ENCODE measurements at regions not wholly inside any gene's neighbourhood (a gene's known extent, or its start where the extent isn't known, plus 50 kb on each side); places are given as distances from the start of the nearest gene placed in this dataset.
"Not testable (repeated sequence)": the region's sequence is repeated elsewhere in the genome, so short reads cannot be mapped to it uniquely, and the experiment has no call there.

DNA sequence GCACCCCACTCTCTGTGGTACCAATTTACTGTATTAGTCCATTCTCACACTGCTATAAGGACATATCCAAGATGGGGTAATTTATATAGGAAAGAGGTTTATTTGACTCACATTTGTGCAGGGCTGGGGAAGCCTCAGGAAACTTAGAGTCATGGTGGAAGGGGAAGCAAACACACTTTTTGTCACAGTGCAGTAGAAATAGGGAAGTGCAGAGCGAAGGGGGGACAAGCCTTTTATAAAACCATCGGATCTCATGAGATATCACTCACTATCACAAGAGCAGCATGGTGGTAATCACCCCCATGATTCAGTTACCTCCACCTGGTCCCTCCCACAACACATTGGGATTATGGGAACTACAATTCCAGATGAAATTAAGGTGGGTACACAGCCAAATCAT is 766.9 kb upstream of the PCDH10 start:
- no peaks in the 10 kb centered on the region for H3K9me3 ChIP-seq (ENCODE audit: control insufficient read depth, low read length, poor library complexity, severe bottlenecking)
- Mint-ChIP-seq H3K27ac (no peak overlapping the region), H3K36me3 (ENCODE audit: low read depth) (no peaks in the 10 kb centered on the region), H3K4me3 (no peak overlapping the region), H3K4me1 (no peaks in the 10 kb centered on the region), H3K27me3 (no peaks in the 10 kb centered on the region)
- DNase-seq, result no peak
- no peak for ATAC-seq

DNA sequence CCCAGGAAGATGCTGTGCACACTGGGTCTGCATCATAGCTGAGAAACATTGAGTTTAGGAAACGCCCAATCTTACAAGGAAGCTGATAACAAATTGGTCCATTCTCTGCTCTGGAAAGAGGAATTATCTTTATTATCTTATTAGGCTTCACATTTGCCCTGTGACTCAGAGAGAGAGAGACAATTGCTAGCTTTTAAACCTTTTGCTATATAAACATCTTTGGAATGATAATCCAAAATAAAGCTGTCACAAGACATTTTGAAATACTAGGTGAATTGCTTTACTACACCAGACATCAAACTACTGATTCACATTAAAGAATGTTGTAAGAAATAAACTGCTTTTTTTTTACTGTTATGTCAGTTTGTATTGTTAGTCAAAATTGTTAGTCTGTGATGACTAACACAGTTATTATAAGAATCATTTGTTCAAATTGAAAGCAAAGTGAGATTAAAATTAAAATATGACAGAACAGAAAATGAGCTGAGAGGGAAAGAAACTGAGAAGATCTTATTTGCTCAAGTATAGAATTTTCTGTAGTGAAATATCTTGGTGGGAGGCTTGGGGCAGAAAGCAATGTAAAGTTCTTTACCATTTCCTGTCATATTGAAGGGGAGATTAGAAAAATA is 765.4 kb upstream of the PCDH10 start:
- DNase-seq (no peak), ATAC-seq (no peak)
- Mint-ChIP-seq H3K4me1 (no peaks in the 10 kb centered on the region), H3K36me3 (ENCODE audit: low read depth) (no peaks in the 10 kb centered on the region), H3K27me3 (no peaks in the 10 kb centered on the region), H3K4me3 (no peak overlapping the region), H3K27ac (no peak overlapping the region)
- H3K9me3 ChIP-seq (ENCODE audit: control insufficient read depth, low read length, poor library complexity, severe bottlenecking), result no peaks in the 10 kb centered on the region

DNA sequence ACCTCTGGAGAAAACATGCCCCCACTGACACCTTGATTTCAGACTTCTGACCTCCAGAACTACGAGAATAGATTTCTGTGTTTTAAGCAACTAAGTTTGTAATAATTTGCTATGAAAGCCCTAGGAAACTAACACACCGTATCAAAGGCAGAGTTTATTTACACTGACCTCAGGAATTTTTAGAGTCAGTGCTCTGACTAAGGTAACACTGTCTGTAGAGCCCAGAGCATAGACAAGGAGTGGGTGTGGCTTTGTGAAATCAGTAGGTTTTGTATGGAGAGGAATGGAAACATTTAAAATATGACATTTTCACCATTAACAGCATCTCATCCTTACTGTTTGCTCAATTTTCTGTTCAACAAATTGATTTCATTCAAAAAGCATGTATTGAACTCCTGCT is 764.4 kb upstream of the PCDH10 start:
- H3K4me1 Mint-ChIP-seq, result no peaks in the 10 kb centered on the region
- H3K4me3 Mint-ChIP-seq, result no peak overlapping the region
- DNase-seq (no peak), ATAC-seq (no peak)
- H3K9me3 ChIP-seq (ENCODE audit: control insufficient read depth, low read length, poor library complexity, severe bottlenecking), result no peaks in the 10 kb centered on the region
- no peaks in the 10 kb centered on the region for H3K27me3 Mint-ChIP-seq
- no peaks in the 10 kb centered on the region for H3K36me3 Mint-ChIP-seq (ENCODE audit: low read depth)
- H3K27ac Mint-ChIP-seq, result no peak overlapping the region

DNA sequence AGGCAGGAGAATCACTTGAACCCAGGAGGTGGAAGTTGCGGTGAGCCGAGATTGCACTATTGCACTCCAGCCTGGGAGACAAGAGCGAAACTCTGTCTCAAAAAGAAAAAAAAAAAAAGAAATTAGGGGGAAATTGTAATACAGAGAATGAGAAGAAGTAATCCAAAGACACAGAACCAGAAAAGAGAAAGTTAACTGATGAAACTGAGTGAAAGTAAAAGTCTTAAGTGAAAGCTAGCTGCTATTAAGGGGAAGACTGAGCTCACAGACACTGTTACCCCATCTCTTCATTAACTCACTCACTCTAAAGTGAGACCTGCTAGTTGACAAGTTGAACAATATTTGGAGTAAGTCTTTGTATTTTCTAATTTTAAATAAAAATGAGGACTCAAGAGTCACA is 763.0 kb upstream of the PCDH10 start:
- no peaks in the 10 kb centered on the region for H3K27me3 Mint-ChIP-seq
- H3K27ac Mint-ChIP-seq, result no peak overlapping the region
- DNase-seq (no peak), ATAC-seq (no peak)
- H3K9me3 ChIP-seq (ENCODE audit: control insufficient read depth, low read length, poor library complexity, severe bottlenecking), result no peaks in the 10 kb centered on the region
- no peaks in the 10 kb centered on the region for H3K4me1 Mint-ChIP-seq
- no peak overlapping the region for H3K4me3 Mint-ChIP-seq
- no peaks in the 10 kb centered on the region for H3K36me3 Mint-ChIP-seq (ENCODE audit: low read depth)

DNA sequence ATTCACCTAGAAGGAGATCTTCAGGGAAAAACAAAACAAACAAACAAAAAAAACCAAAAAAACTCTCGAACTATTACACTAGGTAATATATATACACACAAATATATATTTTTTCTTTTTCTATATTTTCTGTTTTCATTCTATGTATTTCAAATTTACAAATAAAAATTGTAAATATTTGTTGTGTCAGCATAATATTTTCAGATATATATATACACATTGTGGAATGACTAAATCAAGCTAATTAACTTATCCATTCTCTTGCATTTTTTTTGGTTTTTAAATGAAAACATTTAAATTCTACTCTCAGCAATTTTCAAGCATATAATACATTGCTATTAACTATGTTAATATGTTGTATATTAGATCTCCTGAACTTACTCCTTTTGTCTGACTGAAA is 762.0 kb upstream of the PCDH10 start:
- Mint-ChIP-seq H3K27me3 (no peaks in the 10 kb centered on the region), H3K27ac (no peak overlapping the region), H3K36me3 (ENCODE audit: low read depth) (no peaks in the 10 kb centered on the region), H3K4me3 (no peak overlapping the region), H3K4me1 (no peaks in the 10 kb centered on the region)
- ATAC-seq (no peak), DNase-seq (no peak)
- H3K9me3 ChIP-seq (ENCODE audit: control insufficient read depth, low read length, poor library complexity, severe bottlenecking), result no peaks in the 10 kb centered on the region

DNA sequence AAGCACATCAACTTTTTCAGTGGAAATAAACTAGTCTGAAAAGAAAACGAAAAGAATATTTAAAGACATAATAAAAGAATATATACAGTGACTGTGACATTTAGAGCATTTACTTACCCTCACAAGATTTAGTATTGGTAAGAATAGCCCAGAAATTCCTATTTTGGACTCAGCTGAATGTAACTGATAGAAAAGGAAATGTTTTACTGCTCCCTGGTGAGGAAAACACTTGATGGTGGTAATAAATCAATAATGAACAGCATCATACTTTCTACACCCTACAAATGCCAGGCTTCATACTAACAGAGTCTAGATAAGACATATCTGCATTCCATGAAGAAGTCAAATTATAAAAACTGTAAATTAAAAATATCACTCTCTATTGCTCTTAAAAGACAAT is 753.5 kb upstream of the PCDH10 start:
- ATAC-seq (no peak), DNase-seq (no peak)
- H3K27me3 Mint-ChIP-seq, result no peaks in the 10 kb centered on the region
- no peak overlapping the region for H3K27ac Mint-ChIP-seq
- no peak overlapping the region for H3K4me3 Mint-ChIP-seq
- H3K4me1 Mint-ChIP-seq, result no peaks in the 10 kb centered on the region
- H3K36me3 Mint-ChIP-seq (ENCODE audit: low read depth), result no peaks in the 10 kb centered on the region
- no peaks in the 10 kb centered on the region for H3K9me3 ChIP-seq (ENCODE audit: control insufficient read depth, low read length, poor library complexity, severe bottlenecking)

DNA sequence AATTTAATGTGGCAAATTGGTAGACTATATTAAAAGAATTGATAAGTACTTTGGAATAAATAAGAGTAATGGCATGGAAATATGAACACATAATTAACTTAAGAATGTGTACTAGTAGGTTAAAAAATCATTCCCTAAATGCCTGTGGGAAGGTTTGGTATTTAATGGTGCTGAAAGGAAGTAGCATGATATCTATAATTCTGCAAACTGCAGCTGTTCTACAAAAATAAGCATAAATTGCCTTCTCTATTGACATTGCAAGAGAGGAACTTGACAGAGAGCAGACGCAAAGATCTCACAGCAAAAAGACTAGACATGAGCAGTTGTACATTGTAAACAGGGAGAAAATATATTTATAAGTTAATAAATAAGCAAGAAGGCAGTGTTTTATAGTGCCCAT is 752.5 kb upstream of the PCDH10 start:
- no peaks in the 10 kb centered on the region for H3K9me3 ChIP-seq (ENCODE audit: control insufficient read depth, low read length, poor library complexity, severe bottlenecking)
- Mint-ChIP-seq H3K36me3 (ENCODE audit: low read depth) (no peaks in the 10 kb centered on the region), H3K27ac (no peak overlapping the region), H3K4me1 (no peaks in the 10 kb centered on the region), H3K4me3 (no peak overlapping the region), H3K27me3 (no peaks in the 10 kb centered on the region)
- ATAC-seq (no peak), DNase-seq (no peak)

DNA sequence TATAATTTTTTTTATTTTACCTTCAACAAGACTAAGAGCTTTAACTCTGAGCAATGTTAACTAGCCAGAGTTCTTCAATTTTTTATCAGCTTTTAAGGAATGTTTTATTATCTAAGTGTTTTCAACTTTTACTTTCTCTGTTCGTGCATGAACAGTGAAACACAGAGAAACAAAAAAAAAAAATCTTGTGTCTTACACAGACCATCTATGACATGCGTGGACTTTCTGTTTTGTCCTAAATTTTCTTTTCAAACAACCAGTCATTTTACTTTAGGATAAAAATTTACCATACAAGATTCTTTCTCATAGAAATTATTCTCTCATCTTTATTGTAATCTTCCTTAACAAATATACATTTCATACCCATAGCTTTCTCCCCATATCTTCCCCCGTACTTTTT is 731.9 kb upstream of the PCDH10 start:
- H3K4me3 Mint-ChIP-seq, result no peak overlapping the region
- H3K27ac Mint-ChIP-seq, result no peak overlapping the region
- DNase-seq (no peak), ATAC-seq (no peak)
- no peaks in the 10 kb centered on the region for H3K9me3 ChIP-seq (ENCODE audit: control insufficient read depth, low read length, poor library complexity, severe bottlenecking)
- H3K27me3 Mint-ChIP-seq, result no peaks in the 10 kb centered on the region
- H3K36me3 Mint-ChIP-seq (ENCODE audit: low read depth), result no peaks in the 10 kb centered on the region
- H3K4me1 Mint-ChIP-seq, result no peaks in the 10 kb centered on the region

DNA sequence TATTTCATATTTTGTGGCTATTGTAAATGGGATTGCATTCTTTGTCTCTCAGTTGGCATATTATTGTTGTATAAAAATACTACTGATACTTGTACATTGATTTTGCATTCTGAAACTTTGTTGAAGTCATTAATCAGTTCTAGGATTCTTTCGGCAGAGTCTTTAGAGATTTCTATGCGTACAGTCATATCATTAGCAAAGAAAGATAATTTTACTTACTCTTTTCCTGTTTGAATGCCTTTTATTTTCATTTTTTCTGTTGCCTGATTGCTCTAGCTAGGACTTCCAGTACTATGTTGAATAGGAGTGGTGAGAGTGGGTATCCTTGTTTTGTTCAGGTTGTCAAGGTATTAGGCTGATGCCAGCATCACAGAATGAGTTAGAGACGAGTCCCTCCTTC is 722.0 kb upstream of the PCDH10 start:
- no peaks in the 10 kb centered on the region for H3K27me3 Mint-ChIP-seq
- no peak overlapping the region for H3K27ac Mint-ChIP-seq
- DNase-seq (no peak), ATAC-seq (no peak)
- no peaks in the 10 kb centered on the region for H3K36me3 Mint-ChIP-seq (ENCODE audit: low read depth)
- no peak overlapping the region for H3K4me3 Mint-ChIP-seq
- H3K4me1 Mint-ChIP-seq, result no peaks in the 10 kb centered on the region
- no peaks in the 10 kb centered on the region for H3K9me3 ChIP-seq (ENCODE audit: control insufficient read depth, low read length, poor library complexity, severe bottlenecking)

DNA sequence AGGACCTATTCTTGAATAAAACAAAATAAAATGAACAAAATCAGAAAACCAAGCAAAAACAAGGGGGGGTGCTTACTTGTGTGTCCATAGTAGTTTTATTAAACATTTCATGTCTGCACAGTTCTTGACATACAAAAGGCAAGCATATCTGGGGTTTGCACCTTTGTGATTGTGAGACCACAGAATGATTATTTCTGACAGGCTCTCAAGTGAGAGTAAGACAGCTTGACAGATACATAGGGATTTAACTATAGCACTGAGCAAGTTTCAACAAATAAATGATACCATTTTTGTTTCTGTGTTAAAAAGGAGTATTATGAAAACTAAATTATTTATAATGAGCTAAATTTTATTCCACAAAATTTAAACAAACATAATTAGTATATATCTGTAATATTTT is 712.0 kb upstream of the PCDH10 start:
- Mint-ChIP-seq H3K36me3 (ENCODE audit: low read depth) (no peaks in the 10 kb centered on the region), H3K27me3 (no peaks in the 10 kb centered on the region), H3K4me3 (no peak overlapping the region), H3K4me1 (no peaks in the 10 kb centered on the region), H3K27ac (no peak overlapping the region)
- H3K9me3 ChIP-seq (ENCODE audit: control insufficient read depth, low read length, poor library complexity, severe bottlenecking), result no peaks in the 10 kb centered on the region
- DNase-seq (no peak), ATAC-seq (no peak)

DNA sequence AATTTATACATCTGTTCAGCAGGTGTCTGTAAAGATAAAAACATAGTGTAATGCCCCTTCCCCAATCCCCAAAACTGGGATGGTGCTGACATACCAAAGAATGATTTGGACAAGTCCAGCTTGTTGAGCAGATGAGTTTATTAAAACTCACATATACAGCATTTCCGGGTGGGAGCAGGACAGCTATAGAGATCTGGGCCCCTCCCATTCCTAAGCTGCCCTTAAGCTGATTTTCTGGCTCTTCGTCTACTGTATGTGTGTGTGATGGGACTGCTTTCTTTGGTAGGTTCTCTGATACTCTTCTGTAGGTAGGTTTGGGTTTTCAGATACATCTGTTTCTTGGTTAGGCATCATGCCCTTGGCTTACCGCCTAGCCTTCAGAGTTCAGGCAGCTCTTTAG is 703.7 kb upstream of the PCDH10 start:
- no peak overlapping the region for H3K27ac Mint-ChIP-seq
- no peak overlapping the region for H3K4me3 Mint-ChIP-seq
- no peaks in the 10 kb centered on the region for H3K36me3 Mint-ChIP-seq (ENCODE audit: low read depth)
- ATAC-seq, result no peak
- no peaks in the 10 kb centered on the region for H3K4me1 Mint-ChIP-seq
- H3K9me3 ChIP-seq (ENCODE audit: control insufficient read depth, low read length, poor library complexity, severe bottlenecking), result no peaks in the 10 kb centered on the region
- DNase-seq, result no peak
- H3K27me3 Mint-ChIP-seq, result no peaks in the 10 kb centered on the region

DNA sequence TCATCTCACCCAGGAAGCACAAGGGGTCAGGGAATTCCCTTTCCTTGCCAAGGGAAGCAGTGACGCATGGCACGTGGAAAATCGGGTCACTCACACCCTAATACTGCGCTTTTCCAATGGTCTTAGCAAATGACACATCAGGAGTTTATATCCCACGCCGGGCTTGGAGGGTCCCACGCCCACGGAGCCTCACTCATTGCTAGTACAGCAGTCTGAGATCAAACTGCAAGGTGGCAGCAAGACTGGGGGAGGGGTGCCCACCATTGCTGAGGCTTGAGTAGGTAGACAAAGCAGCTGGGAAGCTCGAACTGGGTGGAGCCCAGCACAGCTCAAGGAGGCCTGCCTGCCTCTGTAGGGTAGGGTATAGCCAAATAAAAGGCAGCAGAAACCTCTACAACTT is 691.1 kb upstream of the PCDH10 start:
- not testable (repeated sequence) for H3K27me3 Mint-ChIP-seq; DNase-seq; H3K4me3 Mint-ChIP-seq; H3K36me3 Mint-ChIP-seq (ENCODE audit: low read depth); H3K27ac Mint-ChIP-seq; H3K4me1 Mint-ChIP-seq; ATAC-seq; H3K9me3 ChIP-seq (ENCODE audit: control insufficient read depth, low read length, poor library complexity, severe bottlenecking)

DNA sequence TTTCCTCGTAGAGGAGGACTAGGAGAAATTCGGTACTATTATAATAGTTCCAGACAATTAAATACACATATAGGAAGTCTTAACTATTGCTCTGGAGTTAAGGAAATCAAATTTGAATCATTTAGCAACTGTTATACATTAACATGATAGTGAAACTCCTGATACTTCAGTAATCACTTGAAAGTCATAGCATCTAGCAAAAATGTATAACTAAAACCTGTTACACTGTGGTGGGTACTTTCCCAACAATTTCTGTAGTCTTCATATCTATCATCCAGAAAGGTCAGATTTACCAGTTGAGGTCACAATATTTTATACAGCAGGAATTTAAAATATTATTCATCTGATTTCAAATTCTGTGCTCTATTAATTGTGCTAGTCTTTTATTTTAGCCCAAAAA is 669.6 kb upstream of the PCDH10 start:
- no peak overlapping the region for H3K27ac Mint-ChIP-seq

DNA sequence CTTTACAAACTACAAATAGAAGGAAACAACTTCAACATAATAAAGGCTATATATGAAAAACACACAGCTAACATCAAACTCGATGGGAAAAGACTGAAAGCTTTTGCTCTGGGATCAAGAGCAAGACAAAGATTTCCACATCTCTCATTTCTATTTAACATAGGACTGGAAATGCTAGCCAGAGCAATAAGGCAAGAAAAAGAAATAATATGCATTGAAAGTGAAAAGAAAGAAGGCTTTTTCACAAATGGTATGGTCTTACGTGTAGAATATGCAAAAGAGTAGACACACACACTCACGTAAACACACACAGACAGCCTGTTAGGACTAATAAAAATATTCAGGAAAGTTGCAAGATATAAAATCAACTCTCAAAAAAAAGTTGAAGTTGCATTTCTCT is 660.5 kb upstream of the PCDH10 start:
- H3K9me3 ChIP-seq (ENCODE audit: control insufficient read depth, low read length, poor library complexity, severe bottlenecking), result no peaks in the 10 kb centered on the region
- Mint-ChIP-seq H3K36me3 (ENCODE audit: low read depth) (no peaks in the 10 kb centered on the region), H3K4me1 (no peaks in the 10 kb centered on the region), H3K27me3 (no peaks in the 10 kb centered on the region), H3K27ac (no peak overlapping the region), H3K4me3 (no peak overlapping the region)
- DNase-seq (no peak), ATAC-seq (no peak)

More for the DNA sequence above, 669.6 kb upstream of the PCDH10 start:
- H3K36me3 Mint-ChIP-seq (ENCODE audit: low read depth), result no peaks in the 10 kb centered on the region
- no peaks in the 10 kb centered on the region for H3K27me3 Mint-ChIP-seq
- no peak for DNase-seq
- no peak overlapping the region for H3K4me3 Mint-ChIP-seq
- no peaks in the 10 kb centered on the region for H3K9me3 ChIP-seq (ENCODE audit: control insufficient read depth, low read length, poor library complexity, severe bottlenecking)
- H3K4me1 Mint-ChIP-seq, result no peaks in the 10 kb centered on the region
- no peak for ATAC-seq

Data from T-helper 17 cell (primary cell).